Heart left ventricle (tissue), 16 donors: ENCODE measurements at regions not wholly inside any gene's neighbourhood (a gene's known extent, or its start where the extent isn't known, plus 50 kb on each side); places are given as distances from the start of the nearest gene placed in this dataset.
A peak's percentile ranks its signal among the peaks of the same experiment; 100 is the strongest.

ENCODE experiments used
- ATAC-seq, 4 donors: fragments of 200-7000 bp; cut with Tn5 transposase; one replicate each; pipeline ENCODE4 v1.9.1; 2020 to 2022; ENCODE audit warnings: moderate library complexity in 4 of 4, mild to moderate bottlenecking in 3 of 4, moderate number of reproducible peaks in 1 of 4
- DNase-seq, 5 donors: peaks; one replicate each; pipeline ENCODE4 v3.0.0-alpha.2; 2020
- H3K27ac ChIP-seq, 12 donors: fragments of 200-600 bp; sonication (generic) in 4 of 12; one replicate each; pipeline versions ENCODE4 v1.5.0 to v1.8.0; 2016 to 2022; ENCODE audit warnings: mild to moderate bottlenecking in 2 of 12
- H3K27me3 ChIP-seq, 9 donors: fragments of 200-600 bp; sonication (generic) in 2 of 9; one replicate each; pipeline versions ENCODE4 v1.5.1 to v1.8.0; 2016 to 2022; ENCODE audit warnings: mild to moderate bottlenecking in 3 of 9
- H3K36me3 ChIP-seq, 9 donors: fragments of 200-600 bp; sonication (generic) in 2 of 9; one replicate each; pipeline versions ENCODE4 v1.5.0 to v1.8.0; 2018 to 2022; ENCODE audit warnings: mild to moderate bottlenecking in 2 of 9
- H3K4me1 ChIP-seq, 12 donors: fragments of 200-600 bp; sonication (generic) in 4 of 12; one replicate each; pipeline versions ENCODE4 v1.5.0 to v1.8.0; 2016 to 2022; ENCODE audit warnings: mild to moderate bottlenecking in 3 of 12
- H3K4me3 ChIP-seq, 12 donors: fragments of 200-600 bp; sonication (generic) in 4 of 12; one replicate each; pipeline versions ENCODE4 v1.5.0 to v1.8.0; 2017 to 2022; ENCODE audit warnings: mild to moderate bottlenecking in 9 of 12, moderate library complexity in 4 of 12
- H3K9me3 ChIP-seq, 12 donors: fragments of 200-600 bp; sonication (generic) in 4 of 12; one replicate each; pipeline versions ENCODE4 v1.5.0 to v1.8.0; 2016 to 2022; ENCODE audit warnings: mild to moderate bottlenecking in 1 of 12
- CTCF ChIP-seq, 12 donors: fragments of 200-600 bp; sonication (generic) in 4 of 12; IDR thresholded peaks; one replicate each; pipeline versions ENCODE4 v1.5.0 to v1.8.0; 2018 to 2022; ENCODE audit warnings: antibody characterized with exemption in 12 of 12, mild to moderate bottlenecking in 5 of 12
- POLR2A ChIP-seq, 2 donors: fragments of 450-650 bp; IDR thresholded peaks; one replicate each; pipeline ENCODE4 v1.6.1; 2017; ENCODE audit warnings: antibody characterized with exemption in 2 of 2, mild to moderate bottlenecking in 2 of 2, moderate library complexity in 2 of 2
- WGBS, 4 donors: extraction: QIAGEN DNeasy Blood & Tissue Kit in 2 of 4; methylation state at CpG; one replicate each; pipeline versions ENCODE4 v1.1.5 to v1.1.7; 2013 to 2018; 5-methylcytosine and 5-hydroxymethylcytosine counted together
- intact Hi-C, 10 donors: fragments of 100-400 bp; cut with DNase I; formaldehyde crosslinking; loops; one replicate each; pipeline versions ENCODE4 v1.11.1 to v1.14.2; 2022
- donor health status: ischemic (EF 13 %, LVEDD 7.1; RV severe dilation, severe dysfunction).
- donor health status: healthy with polysubstance abuse.
- donor health status: DM: no; HTN: yes; CAD: no.
- donor health status: DM: no; HTN: no; CAD: no.
- donor health status: ischemic (EF 25% LVEDD 6.9; RV normal size, moderate dysfunction).
- donor health status: ischemic (EF 25% LVEDD 5.7; RV mildly dilated, moderate dysfunction).
- donor health status: healthy.
- donor health status: DM: yes; HTN: yes; CAD: no.
- donor health status: ischemic (EF 35%, LVEDD 5.7; RV mildly dilated, moderate dysfunction).
- donor health status: nonischemic (EF 11% LVEDD 7.7; RV severe dilation, severe dysfunction).
- donor health status: DM: yes; HTN: yes; CAD: no.
- donor health status: PGD.
- donor health status: ischemic (EF 29% LVEDD 5.4; RV normal size, mild dysfunction).
- donor health status: nonischemic (EF 23%, LVEDD 6.1; RV moderate dilation, normal function).

- ATAC-seq (peak in 1 of 4 donors; percentile 16), DNase-seq (no peak)
- intact Hi-C loops = no loop called here
- H3K4me3 ChIP-seq = no peak overlapping the region
- no peaks in the 10 kb centered on the region for H3K9me3 ChIP-seq
- H3K27ac ChIP-seq = peak overlapping the region in 2 of 12 donors; percentile 22 to 48
- peaks cover 0 to 20% (median 8%) of the 10 kb centered on the region in 12 donors for H3K4me1 ChIP-seq
- no peaks in the 10 kb centered on the region for H3K36me3 ChIP-seq
- TF ChIP-seq CTCF (IDR thresholded peaks at IDR 0.05) = no peak
- TF ChIP-seq POLR2A (IDR thresholded peaks at IDR 0.05) = no peak
- peaks cover 0 to 26% (median 0%) of the 10 kb centered on the region in 9 donors for H3K27me3 ChIP-seq
- 88 to 97% (median 93%) methylated on average over 5 of the region's 5 CpGs for WGBS, 4 donors
Observed at GRCh38 chr3:14298442-14298841, 104.0 kb upstream of the SLC6A6 start.

GRCh38 chr3:14298991-14299555 is 103.3 kb upstream of the SLC6A6 start:
- WGBS, 4 donors = 90 to 95% (median 93%) methylated on average over 3 to 8 of the region's 8 CpGs
- Histone ChIP-seq H3K36me3 (no peaks in the 10 kb centered on the region), H3K27me3 (peaks cover 0 to 26% (median 0%) of the 10 kb centered on the region in 9 donors), H3K4me3 (no peak overlapping the region), H3K9me3 (no peaks in the 10 kb centered on the region), H3K27ac (no peak overlapping the region), H3K4me1 (peaks cover 0 to 24% (median 8%) of the 10 kb centered on the region in 12 donors)
- DNase-seq (no peak), ATAC-seq (no peak)
- TF ChIP-seq POLR2A (IDR thresholded peaks at IDR 0.05) = no peak
- no peak for TF ChIP-seq CTCF (IDR thresholded peaks at IDR 0.05)
- intact Hi-C loops = no loop called here

- H3K27ac ChIP-seq = no peak overlapping the region
- TF ChIP-seq CTCF (IDR thresholded peaks at IDR 0.05) (no peak), POLR2A (IDR thresholded peaks at IDR 0.05) (no peak)
- intact Hi-C loops = no loop called here
- H3K9me3 ChIP-seq = no peaks in the 10 kb centered on the region
- DNase-seq (no peak), ATAC-seq (no peak)
- peaks cover 0 to 26% (median 0%) of the 10 kb centered on the region in 9 donors for H3K27me3 ChIP-seq
- H3K4me1 ChIP-seq = peaks cover 0 to 26% (median 10%) of the 10 kb centered on the region in 12 donors
- no peaks in the 10 kb centered on the region for H3K36me3 ChIP-seq
- H3K4me3 ChIP-seq = no peak overlapping the region
- 78 to 91% (median 88%) methylated on average over 5 of the region's 5 CpGs for WGBS, 4 donors
Observed at GRCh38 chr3:14299767-14300166, 102.6 kb upstream of the SLC6A6 start.

- Histone ChIP-seq H3K27ac (no peak overlapping the region), H3K9me3 (no peaks in the 10 kb centered on the region), H3K4me1 (peaks cover 0 to 31% (median 12%) of the 10 kb centered on the region in 12 donors), H3K27me3 (peaks cover 0 to 26% (median 0%) of the 10 kb centered on the region in 9 donors), H3K36me3 (no peaks in the 10 kb centered on the region), H3K4me3 (no peak overlapping the region)
- DNase-seq = peak in 2 of 5 donors; percentile 36 to 41
- peak in 1 of 4 donors; percentile 53 for ATAC-seq
- TF ChIP-seq CTCF (IDR thresholded peaks at IDR 0.05) = no peak
- no peak for TF ChIP-seq POLR2A (IDR thresholded peaks at IDR 0.05)
- WGBS, 4 donors = 70 to 72% (median 71%) methylated on average over 11 of the region's 11 CpGs
- intact Hi-C loops = no loop called here
Observed at GRCh38 chr3:14300721-14301399, 101.5 kb upstream of the SLC6A6 start.
